GM19238 (cell line): ENCODE measurements at regions not wholly inside any gene's neighbourhood (a gene's known extent, or its start where the extent isn't known, plus 50 kb on each side); places are given as distances from the start of the nearest gene placed in this dataset.
"Not testable (repeated sequence)": the region's sequence is repeated elsewhere in the genome, so short reads cannot be mapped to it uniquely, and the experiment has no call there.

ENCODE experiments used
- DNase-seq: peaks from one replicate; pipeline ENCODE4 v3.0.0; 2011; ENCODE audit warnings: low spot score; ENCODE audit not compliant: insufficient read length

- DNase-seq = no peak
Observed at GRCh38 chr2:33911327-33911726, 312.2 kb upstream of the FAM98A start.

GRCh38 chr2:33909945-33910695 lies 311.0 kb upstream of the FAM98A start:
- no peak for DNase-seq

DNA sequence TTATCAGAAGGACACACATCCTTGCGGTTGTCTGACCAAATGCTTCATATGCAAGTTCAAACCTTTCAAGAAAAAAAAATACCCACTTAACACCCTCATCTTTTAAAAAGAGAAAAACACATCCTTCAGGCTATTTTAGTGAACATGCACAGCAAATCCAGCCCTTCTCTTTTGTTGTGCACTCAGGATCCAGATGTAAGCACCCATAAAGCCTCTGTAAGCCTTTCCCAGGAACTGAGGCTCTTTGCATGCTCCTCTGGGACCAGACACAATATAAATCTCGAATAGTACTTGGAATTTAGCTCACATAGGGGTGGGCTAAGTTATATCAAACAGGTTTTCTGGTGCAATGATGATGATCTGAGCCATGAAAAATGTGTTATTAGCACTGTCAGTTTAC lies 308.8 kb upstream of the FAM98A start:
- no peak for DNase-seq

DNA sequence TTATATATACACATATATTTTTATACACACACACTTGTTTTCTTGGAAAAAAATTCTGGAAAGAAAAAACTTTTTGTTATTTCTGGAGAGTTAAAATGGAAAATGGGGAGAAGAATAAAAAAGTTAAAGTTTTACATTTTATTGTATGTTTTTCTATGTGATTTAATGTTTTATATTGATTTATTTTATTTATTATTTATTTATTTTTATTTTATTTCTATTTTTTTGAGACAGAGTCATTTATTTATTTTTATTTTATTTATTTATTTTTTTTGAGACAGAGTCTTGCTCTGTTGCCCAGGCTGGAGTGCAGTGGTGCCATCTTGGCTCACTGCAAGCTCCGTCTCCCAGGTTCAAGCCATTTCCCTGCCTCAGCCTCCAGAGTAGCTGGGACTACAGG lies 307.0 kb upstream of the FAM98A start:
- not testable (repeated sequence) for DNase-seq

DNA sequence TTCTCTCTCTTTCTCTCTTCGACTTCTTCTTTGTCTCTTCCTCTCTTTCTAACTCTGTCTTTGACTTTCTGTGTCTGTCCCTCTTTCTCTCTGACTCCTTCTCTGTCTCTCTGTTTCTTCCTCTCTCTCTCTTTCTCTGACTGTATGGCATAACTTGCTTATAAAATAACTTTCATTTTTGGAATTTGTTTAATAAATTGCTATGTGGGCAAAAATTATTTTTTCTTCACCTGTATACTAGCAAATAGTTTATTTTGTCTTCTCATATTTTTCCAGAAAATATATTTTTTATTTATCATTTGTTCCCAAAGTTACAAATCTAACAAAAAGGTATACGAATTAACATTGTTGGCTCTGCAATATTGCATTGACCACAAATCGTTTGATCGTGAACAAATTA lies 305.7 kb upstream of the FAM98A start:
- no peak for DNase-seq

DNA sequence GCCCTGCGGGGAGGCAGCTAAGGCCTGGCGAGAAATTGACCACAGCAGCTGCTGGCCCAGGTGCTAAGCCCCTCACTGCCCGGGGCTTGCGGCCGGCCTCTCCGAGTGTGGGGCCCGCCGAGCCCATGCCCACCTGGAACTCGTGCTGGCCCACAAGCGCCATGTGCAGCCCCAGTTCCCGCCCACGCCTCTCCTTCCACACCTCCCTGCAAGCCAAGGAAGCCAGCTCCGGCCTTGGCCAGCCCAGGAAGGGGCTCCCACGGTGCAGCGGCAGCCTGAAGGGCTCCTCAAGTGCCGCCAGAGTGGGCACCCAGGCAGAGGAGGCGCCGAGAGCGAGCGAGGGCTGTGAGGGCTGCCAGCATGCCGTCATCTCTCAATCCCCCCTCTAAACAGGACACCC lies 304.6 kb upstream of the FAM98A start:
- no peak for DNase-seq

GRCh38 chr2:33903215-33903614 lies 304.1 kb upstream of the FAM98A start:
- no peak for DNase-seq

GRCh38 chr2:33900610-33901009 lies 301.5 kb upstream of the FAM98A start:
- DNase-seq = no peak

DNA sequence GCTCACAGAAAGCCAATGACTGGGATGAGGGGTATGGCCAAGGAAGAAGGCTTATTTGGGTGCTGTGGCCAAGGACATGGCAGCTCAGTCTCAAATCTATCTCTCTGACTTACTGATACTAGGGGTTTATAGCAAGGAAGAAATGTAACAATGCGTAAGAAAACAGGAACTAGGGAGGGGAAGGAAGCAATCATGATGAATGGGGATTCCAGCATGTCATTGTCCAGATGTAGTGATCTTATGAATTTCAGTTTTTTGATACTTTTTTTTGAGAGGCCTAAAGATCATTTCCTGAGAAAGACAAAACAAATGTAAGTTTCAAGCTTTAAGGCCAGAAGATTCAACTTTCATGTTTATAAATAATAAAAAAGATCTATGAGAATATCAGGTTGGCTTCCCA lies 298.6 kb upstream of the FAM98A start:
- no peak for DNase-seq

GRCh38 chr2:33893824-33894223 lies 294.7 kb upstream of the FAM98A start:
- no peak for DNase-seq

- no peak for DNase-seq
Observed at GRCh38 chr2:33891616-33892015, 292.5 kb upstream of the FAM98A start.

- DNase-seq = no peak
Observed at GRCh38 chr2:33890686-33891085, 291.6 kb upstream of the FAM98A start.

DNA sequence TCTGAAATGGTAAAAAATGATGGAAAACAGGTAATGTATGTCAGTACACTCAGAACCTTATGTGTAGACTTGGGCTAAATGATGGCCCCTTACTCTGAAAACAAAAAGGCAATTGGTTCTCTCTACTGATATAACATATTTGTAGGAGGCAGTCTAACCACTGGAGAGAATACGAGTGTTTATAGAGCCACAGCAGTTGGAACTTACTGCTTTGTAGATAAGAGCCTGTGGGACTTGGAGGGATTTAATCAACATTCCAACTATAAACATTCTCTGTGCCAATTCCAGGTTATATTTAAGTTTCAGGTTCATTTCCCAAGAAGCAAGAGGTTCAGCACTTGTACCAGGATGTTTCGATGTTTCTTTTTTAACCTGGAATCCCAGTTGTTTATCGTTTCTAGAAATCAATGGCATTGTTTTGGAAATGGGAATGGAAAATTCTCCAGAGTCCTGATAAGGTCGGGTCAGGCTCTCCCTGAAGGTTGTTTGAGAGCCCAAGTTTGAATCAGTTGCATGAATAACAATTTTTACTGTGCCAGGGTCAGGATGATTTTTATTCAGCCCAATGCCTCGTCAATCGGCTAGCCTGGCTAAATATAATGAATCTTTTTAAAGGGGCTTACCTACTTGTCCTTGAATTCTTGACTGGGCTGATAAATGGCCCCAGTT lies 278.4 kb upstream of the FAM98A start:
- no peak for DNase-seq

- DNase-seq = no peak
Observed at GRCh38 chr2:33873076-33873605, 274.0 kb upstream of the FAM98A start.

- DNase-seq = no peak
Observed at GRCh38 chr2:33859811-33860461, 260.8 kb upstream of the FAM98A start.

- DNase-seq = no peak
Observed at GRCh38 chr2:33859176-33859575, 260.1 kb upstream of the FAM98A start.

DNA sequence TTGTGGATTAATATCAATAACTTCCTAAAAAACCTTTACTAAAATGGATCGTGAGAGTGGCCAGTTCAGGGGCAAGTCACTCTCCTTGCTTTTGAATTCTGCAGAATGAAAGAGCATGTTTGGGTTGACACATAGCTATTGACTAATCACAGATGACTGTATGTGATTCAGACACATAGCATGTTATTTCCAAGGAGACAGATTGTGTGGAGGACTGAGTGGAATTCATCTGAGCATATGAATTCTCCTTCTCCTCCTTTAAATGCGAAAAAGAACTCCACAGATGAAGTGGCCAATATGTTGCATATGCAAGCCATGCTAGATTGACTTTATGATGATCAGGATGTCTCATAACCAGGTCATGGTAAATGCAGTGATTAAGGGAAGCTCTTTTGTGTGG lies 249.4 kb upstream of the FAM98A start:
- DNase-seq = no peak

DNA sequence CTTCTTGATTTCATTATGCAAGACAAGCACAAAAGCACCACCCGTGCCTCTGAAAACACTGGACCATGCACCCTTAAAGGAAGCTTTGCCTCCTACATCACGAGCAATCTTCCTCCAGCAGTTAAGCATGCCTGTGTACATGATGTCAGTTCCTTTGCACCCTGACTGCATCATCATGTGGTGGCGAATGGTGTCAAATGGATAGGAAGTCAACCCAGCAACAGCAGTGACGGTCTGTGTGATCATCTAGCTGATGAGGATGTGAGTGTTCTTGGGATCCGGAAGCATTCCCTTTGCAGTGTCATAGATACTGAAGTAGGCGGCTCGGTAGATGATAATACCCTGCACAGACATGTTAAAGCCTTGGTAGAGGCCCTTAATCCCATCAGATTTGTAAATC lies 240.7 kb upstream of the FAM98A start:
- no peak for DNase-seq

DNA sequence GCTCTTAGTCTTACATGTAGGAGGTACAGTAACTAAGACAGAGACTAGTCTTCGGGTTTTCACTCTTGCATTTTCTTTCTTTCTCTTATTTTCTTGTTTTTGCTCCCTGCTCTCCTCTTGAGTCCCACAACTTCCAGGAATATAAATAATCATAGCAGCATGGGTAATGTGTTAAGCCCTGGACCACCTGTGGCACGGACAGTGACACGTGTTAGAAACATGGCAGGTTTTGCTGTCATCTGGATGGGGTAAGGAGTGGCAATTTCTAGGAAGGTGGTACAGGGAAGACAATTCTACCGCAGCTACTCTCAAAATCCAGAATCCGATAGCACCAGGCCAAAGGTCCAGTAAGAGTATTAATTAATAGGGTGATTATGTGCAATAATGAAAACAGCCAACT lies 237.5 kb upstream of the FAM98A start:
- no peak for DNase-seq

DNA sequence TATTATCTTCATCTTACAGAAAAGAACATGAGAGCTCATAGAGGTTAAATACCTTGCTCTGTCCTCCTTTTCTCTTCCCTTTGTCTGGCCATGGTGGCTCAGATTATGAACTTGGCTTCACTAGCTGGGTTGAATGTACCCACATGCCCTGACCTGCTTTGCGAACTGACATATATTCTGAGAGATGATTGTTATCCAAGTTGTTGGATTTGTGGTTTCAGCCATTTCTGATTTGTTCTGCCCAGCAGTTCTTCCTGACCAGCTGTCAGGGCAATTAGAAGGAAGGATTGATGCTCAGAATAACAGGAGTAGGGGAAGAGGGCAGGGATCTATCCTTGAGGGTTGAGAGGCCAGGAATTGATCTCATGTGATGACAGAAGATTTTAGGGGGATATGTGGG lies 236.8 kb upstream of the FAM98A start:
- DNase-seq = no peak

DNA sequence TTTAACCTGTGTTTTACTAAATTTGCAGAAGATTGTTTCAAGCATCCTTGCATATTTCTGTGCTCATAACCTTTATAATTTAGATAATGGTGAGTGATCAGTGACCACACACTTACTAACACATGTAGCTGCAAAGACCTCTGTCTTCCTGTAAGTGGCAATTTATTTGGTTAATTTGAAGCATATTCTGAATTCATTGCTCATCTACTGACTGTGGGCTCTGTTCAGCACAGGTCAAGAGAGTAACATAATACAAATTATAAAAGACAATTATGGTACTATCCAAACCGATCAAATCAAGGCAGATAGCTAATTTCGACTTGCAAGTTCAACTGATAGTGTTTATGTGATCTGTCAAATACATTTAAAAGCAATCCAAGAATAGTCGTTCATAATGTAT lies 223.9 kb upstream of the FAM98A start:
- no peak for DNase-seq

- no peak for DNase-seq
Observed at GRCh38 chr2:33812707-33813106, 213.6 kb upstream of the FAM98A start.
